ENCODE measurements at regions not wholly inside any gene's neighbourhood (a gene's known extent, or its start where the extent isn't known, plus 50 kb on each side); places are given as distances from the start of the nearest gene placed in this dataset.

- no peaks in the 10 kb centered on the region; a peak in 1 of 4 replicates for H3K27me3 ChIP-seq (replicated peaks in 1 of 2; ENCODE audit: control insufficient read depth in 2 of 2, insufficient read depth in 2 of 2, low read length in 1 of 2)
- FAIRE-seq = no peak
- intact Hi-C loops (cut with micrococcal nuclease; ENCODE audit: unreplicated experiment) = no loop called here
- in situ Hi-C loops (cut with MboI) = no loop called here
- no peak for ATAC-seq
- no peak overlapping the region for H3K9ac ChIP-seq (ENCODE audit: control insufficient read depth, insufficient read depth, low read length)
- no peaks in the 10 kb centered on the region for H3K9me3 ChIP-seq (replicated peaks; ENCODE audit: control insufficient read depth, insufficient read depth, low read length)
- H2AFZ ChIP-seq (ENCODE audit: control insufficient read depth, low read depth, low read length) = no peak overlapping the region
- no peaks in the 10 kb centered on the region for H4K20me1 ChIP-seq (ENCODE audit: control insufficient read depth, insufficient read depth)
- ChIA-PET SMC1A (ENCODE audit: uncharacterized antibody, unreplicated experiment) (interaction anchor here (0.9 to 1.2 kb wide), 2 partner anchors 20 to 39 kb away, joined by 3 to 4 read pairs; no protein-coding TSS in a partner anchor), CTCF (interaction anchor here (0.6 kb wide), 1 partner anchor 1021 kb away, joined by 3 read pairs; no protein-coding TSS in a partner anchor), RAD21 (ENCODE audit: unreplicated experiment) (no interaction called here), POLR2A (no interaction called here)
- WGBS (ENCODE audit: insufficient coverage, insufficient replicate concordance, low lambda C conversion rate, missing lambda C conversion rate) = 12% methylated on average over 3 of the region's 3 CpGs
- H3K4me3 ChIP-seq = no peak overlapping the region
- TF ChIP-seq BRCA1 (IDR thresholded peaks at IDR 0.05; ENCODE audit: low read depth, low read length) = no peak
- TF ChIP-seq POLR2A (IDR thresholded peaks at IDR 0.05; ENCODE audit: low read depth, low read length) = no peak
- TF ChIP-seq MEF2B (IDR thresholded peaks at IDR 0.05; ENCODE audit: partially characterized antibody, poor library complexity, severe bottlenecking) = no peak
- TF ChIP-seq E2F8 (IDR thresholded peaks at IDR 0.05; ENCODE audit: low read depth, partially characterized antibody) = no peak
- no peak for TF ChIP-seq ZNF24 (IDR thresholded peaks at IDR 0.05)
- no peak for TF ChIP-seq USF2 (IDR thresholded peaks at IDR 0.05; ENCODE audit: borderline replicate concordance, low read depth, low read length)
- TF ChIP-seq CREM (IDR thresholded peaks at IDR 0.05; ENCODE audit: low read depth) = no peak
- TF ChIP-seq ZNF274 (IDR thresholded peaks at IDR 0.05; ENCODE audit: insufficient read depth, insufficient read length) = no peak
- no peak for TF ChIP-seq IKZF2 (IDR thresholded peaks at IDR 0.05)
- no peak for TF ChIP-seq FOXK2 (IDR thresholded peaks at IDR 0.05)
- no peak for TF ChIP-seq GATAD2B (conservative IDR thresholded peaks at IDR 0.05; ENCODE audit: low read depth)
- no peak for TF ChIP-seq NFYA (IDR thresholded peaks at IDR 0.05; ENCODE audit: borderline replicate concordance, low read depth, low read length)
- no peak for TF ChIP-seq BCL11A (IDR thresholded peaks at IDR 0.05; ENCODE audit: low read depth, low read length)
- no peak for TF ChIP-seq ZBTB33 (IDR thresholded peaks at IDR 0.05)
- TF ChIP-seq CBFB (IDR thresholded peaks at IDR 0.05; ENCODE audit: low read depth) = no peak
- no peak for TF ChIP-seq TCF12 (IDR thresholded peaks at IDR 0.05; ENCODE audit: low read depth, low read length)
- no peak for TF ChIP-seq REST (IDR thresholded peaks at IDR 0.05; ENCODE audit: low read depth, low read length)
- H3K27ac ChIP-seq (ENCODE audit: control insufficient read depth, insufficient read depth) = no peak overlapping the region
- H3K4me2 ChIP-seq (ENCODE audit: control insufficient read depth, insufficient read depth) = no peak overlapping the region
- no peaks in the 10 kb centered on the region for H3K79me2 ChIP-seq (ENCODE audit: control insufficient read depth, insufficient read depth, low read length)
- no peaks in the 10 kb centered on the region for H3K36me3 ChIP-seq (ENCODE audit: control insufficient read depth in 2 of 2, insufficient read depth in 2 of 2, low read length in 1 of 2)
- no peaks in the 10 kb centered on the region for H3K4me1 ChIP-seq (ENCODE audit: control insufficient read depth, insufficient read depth, low read length)
- no TSS peak for BruUV-seq (replicated peaks)
- no peak for DNase-seq (ENCODE audit: low read depth, low spot score)
Observed at GRCh38 chr7:115177823-115178222, 255.9 kb downstream of the MDFIC start.
